ENCODE measurements at regions not wholly inside any gene's neighbourhood (a gene's known extent, or its start where the extent isn't known, plus 50 kb on each side); places are given as distances from the start of the nearest gene placed in this dataset.

GRCh38 chr5:36389245-36389644, 87.5 kb upstream of the RANBP3L start:
- TF ChIP-seq CTCF (IDR thresholded peaks at IDR 0.05) (no peak), POLR2A (IDR thresholded peaks at IDR 0.05) (no peak)

All from suprapubic skin (tissue), 3 donors.